ENCODE measurements at regions not wholly inside any gene's neighbourhood (a gene's known extent, or its start where the extent isn't known, plus 50 kb on each side); places are given as distances from the start of the nearest gene placed in this dataset.

GRCh38 chr5:23268136-23268535, 239.3 kb upstream of the PRDM9 start:
- DNase-seq (ENCODE audit: low read depth), result no peak
- no peak overlapping the region for H3K4me3 ChIP-seq (ENCODE audit: low read depth, low read length)

DNA sequence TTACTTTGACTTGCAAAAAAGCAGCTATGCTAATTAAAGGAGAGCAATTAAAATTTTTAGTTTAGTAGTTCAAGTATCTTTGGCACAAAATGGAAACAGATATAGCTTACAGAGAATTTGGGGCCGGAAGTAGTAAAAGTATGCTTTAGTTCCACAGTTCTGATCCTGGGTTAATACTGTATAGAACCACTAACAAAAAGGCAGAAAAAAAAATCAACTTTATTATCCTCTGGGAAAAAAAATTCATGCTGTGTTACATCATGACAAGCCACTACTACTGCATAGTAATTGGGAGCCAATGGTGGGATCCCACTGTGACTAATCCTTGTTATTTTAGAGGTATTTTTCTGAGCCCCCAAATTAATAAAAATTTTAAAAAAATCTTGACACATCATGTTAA, 246.8 kb upstream of the PRDM9 start:
- no peak for DNase-seq (ENCODE audit: low read depth)
- no peak overlapping the region for H3K4me3 ChIP-seq (ENCODE audit: low read depth, low read length)

DNA sequence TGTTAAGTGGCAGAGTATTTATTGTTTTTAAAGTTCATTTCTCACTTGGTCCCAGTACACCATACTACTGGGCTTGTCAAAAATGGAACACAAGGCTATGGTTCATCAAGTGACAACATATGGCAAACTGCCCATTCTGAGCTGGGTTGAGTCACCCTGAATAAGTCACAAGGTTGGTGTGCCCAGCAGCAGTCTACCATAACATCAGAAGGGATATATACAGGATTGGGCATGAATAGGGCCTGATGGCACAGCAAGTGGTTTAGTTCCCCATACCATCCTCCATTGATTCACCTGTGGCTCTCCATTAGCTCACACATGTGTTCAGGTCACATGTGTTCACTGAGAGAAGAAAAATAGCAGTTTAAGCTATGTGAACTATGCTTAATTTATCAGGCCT, 249.8 kb upstream of the PRDM9 start:
- no peak overlapping the region for H3K4me3 ChIP-seq (ENCODE audit: low read depth, low read length)
- no peak for DNase-seq (ENCODE audit: low read depth)

DNA sequence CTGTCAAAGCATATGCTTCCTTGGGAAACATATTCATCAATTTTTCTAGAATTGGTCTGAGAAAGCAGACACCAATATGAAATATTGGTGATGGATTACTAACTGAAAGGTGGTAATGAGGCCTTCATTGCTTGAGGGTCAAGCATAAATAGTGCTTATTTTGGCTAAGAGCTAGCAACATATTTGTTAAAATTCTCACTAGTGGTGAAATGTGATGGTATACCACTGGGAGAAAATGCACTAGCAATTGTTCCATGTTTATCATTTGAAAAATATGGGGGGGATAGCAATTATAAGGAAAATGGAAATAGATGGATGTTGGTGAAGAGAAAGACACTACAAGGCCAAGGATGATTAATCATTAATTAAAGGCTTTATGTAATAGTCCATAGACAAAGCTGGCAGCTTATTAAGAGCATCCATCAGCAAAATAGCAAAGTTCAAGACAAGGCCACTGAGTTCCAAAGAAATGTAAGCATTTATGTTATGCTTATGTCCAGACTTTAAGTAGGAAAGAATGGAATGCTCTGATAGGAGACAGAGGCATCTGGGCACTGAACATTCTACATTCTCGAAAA, 253.7 kb upstream of the PRDM9 start:
- no peak for DNase-seq (ENCODE audit: low read depth)
- H3K4me3 ChIP-seq (ENCODE audit: low read depth, low read length), result no peak overlapping the region

- no peak for DNase-seq (ENCODE audit: low read depth)
- no peak overlapping the region for H3K4me3 ChIP-seq (ENCODE audit: low read depth, low read length)
These were observed 264.5 kb upstream of the PRDM9 start for GRCh38 chr5:23242891-23243290.

DNA sequence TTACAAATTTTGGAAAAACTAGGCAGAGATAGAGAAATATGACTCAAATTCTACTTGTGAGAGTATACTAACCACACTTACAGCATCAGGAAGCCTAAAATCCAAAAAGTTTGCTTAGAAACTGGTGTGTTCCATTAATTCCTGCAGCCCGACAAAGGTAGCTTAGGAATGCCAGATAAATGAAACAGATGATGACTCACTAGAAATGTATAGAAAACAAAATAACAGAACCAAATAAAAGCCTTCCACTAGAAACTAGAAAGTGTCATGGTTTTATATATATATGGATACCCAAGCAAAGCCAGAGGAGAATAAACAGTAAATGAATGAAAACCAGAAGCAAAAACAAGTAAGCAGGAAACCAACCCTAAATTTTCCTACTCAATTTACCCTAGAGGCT, 272.2 kb upstream of the PRDM9 start:
- no peak for DNase-seq (ENCODE audit: low read depth)
- H3K4me3 ChIP-seq (ENCODE audit: low read depth, low read length), result no peak overlapping the region

DNA sequence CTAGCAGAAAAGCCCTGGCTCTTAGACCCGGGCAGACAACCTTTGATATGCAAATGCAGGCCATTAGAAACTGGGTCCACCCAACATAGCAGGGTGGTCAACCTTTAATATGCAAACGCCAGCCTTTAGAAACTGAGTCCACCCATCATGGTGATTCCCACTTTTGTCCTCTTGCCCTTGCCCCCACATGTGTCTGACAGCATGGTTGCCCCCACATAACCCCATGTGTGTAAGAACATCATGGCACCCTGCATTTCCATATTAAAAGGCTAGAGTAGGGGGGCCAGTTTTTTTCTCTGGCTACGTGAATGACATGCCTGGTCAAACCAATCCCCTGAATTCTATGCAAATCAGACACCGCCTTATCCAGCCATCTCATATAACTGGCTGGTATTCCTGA, 273.2 kb upstream of the PRDM9 start:
- DNase-seq (ENCODE audit: low read depth), result no peak
- H3K4me3 ChIP-seq (ENCODE audit: low read depth, low read length), result no peak overlapping the region

- H3K4me3 ChIP-seq (ENCODE audit: low read depth, low read length), result no peak overlapping the region
- DNase-seq (ENCODE audit: low read depth), result peak; percentile 0
These were observed 283.6 kb upstream of the PRDM9 start for GRCh38 chr5:23223846-23224245.

GRCh38 chr5:23221831-23222230, 285.6 kb upstream of the PRDM9 start:
- no peak for DNase-seq (ENCODE audit: low read depth)
- H3K4me3 ChIP-seq (ENCODE audit: low read depth, low read length), result no peak overlapping the region

- H3K4me3 ChIP-seq (ENCODE audit: low read depth, low read length), result no peak overlapping the region
- DNase-seq (ENCODE audit: low read depth), result no peak
These were observed 290.2 kb upstream of the PRDM9 start for GRCh38 chr5:23217159-23217558.

DNA sequence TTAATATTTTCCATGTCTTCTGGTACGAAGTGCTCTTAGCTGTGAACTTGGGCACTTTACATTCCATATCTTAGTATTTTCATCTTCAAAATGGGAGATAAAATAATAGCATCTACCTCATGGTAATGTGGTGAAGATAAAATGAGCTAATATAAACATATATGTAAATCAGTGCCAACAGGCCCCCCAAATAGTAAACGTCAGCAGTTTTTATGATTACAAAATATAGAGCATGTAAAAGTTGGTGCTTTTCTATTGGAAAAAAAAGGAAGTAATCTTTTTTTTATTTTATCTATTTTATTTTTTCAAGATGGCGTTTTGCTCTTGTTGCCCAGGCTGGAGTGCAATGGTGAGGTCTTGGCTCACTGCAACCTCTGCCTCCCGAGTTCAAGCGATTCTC, 291.1 kb upstream of the PRDM9 start:
- H3K4me3 ChIP-seq (ENCODE audit: low read depth, low read length), result no peak overlapping the region
- DNase-seq (ENCODE audit: low read depth), result no peak

DNA sequence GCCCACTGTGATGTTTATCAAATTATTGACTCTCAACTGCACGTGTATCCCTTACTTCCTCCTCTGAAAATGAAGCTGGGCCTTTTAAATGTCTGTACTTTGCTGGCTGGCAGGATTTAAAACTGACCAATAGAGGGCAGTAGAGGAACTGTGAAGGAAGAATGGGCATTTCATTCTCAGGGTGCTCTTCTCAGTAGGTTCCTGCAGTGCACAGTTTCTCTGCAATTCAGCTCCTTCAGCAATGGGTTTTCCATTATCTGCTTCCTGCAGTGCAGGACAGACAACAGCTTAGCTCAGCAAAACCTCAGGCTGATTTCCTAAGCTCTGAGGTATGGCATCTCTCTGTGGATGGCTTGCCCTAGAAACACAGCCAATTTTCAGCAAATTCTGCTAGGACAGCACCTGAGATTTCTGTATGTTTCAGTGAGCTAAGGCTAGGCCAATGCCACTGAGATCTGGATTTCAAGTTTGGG, 298.4 kb upstream of the PRDM9 start:
- no peak for DNase-seq (ENCODE audit: low read depth)

DNA sequence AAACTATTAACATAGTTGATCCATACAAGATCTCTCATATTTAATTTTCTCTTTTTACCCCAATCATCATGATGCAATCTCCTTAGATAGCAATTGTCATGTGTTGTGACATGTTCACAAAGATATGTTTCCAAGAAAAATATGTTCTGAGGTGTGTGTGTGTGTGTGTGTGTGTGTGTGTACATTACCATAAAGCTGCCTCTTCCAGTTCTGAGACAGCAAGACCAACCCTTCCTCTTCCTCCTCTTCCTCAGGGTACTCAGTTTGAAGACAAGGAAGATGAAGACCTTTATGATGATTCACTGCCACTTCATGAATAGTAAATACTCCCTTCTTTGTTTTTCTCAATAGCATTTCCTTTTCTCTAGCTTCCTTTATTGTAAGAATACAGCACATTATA, 303.3 kb upstream of the PRDM9 start:
- DNase-seq (ENCODE audit: low read depth), result no peak
- H3K4me3 ChIP-seq (ENCODE audit: low read depth, low read length), result no peak overlapping the region

More for the DNA sequence above, 298.4 kb upstream of the PRDM9 start:
- H3K4me3 ChIP-seq (ENCODE audit: low read depth, low read length), result no peak overlapping the region

DNA sequence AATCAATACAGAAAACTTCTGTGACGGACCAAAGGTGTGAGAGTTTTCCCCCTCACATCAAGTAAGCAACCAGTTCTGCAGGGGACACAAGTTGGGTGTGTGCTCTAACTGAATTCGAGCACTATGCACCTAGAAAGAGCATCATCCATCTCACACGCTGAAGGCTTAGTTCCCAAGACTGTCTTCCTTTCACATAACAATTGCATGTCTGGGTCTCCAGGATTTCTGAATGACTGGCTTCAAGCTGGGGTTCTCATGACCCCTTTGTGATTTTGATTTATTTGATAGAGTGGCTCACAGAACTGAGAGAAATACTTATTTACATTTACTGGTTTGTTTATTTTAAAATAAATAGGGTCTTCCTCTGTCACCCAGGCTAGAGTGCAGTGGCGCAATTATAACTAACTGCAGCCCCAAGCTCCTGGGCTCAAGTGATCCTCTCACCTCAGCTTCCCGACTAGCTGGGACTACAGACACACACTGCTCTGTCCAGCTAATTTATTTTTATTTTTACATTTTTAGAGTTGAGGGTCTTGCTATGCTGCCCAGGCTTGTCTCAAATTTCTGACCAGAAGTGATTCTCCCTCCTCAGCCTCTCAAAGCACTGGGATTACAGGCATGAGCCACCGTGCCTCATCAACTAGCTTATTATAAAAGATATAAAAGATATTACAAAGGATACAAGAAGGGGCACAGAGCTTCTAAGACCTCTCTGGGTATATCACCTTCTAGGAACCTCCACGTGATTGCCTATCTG, 316.7 kb upstream of the CDH12 start:
- DNase-seq (ENCODE audit: low read depth), result no peak
- H3K4me3 ChIP-seq (ENCODE audit: low read depth, low read length), result no peak overlapping the region

DNA sequence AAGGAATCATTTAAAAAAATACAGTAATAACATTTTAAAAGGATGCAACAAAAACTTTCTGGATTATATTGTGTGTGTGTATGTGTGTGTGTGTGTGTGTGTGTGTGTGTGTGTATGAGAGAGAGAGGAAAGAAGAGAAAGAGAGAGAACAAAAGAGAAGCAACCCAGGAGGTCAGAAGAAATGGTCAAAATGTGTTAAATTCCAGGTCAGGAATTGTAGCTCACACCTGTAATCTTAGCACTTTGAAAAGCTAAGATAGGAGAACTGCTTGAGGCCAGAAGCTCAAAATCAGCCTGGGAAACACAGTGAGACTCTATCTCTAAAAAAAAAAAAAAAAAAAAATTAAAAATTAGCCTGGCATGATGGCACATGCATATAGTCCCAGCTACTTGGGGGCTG, 311.8 kb upstream of the CDH12 start:
- H3K4me3 ChIP-seq (ENCODE audit: low read depth, low read length), result no peak overlapping the region
- DNase-seq (ENCODE audit: low read depth), result no peak

GRCh38 chr5:23158179-23158578, 305.0 kb upstream of the CDH12 start:
- DNase-seq (ENCODE audit: low read depth), result no peak
- no peak overlapping the region for H3K4me3 ChIP-seq (ENCODE audit: low read depth, low read length)

DNA sequence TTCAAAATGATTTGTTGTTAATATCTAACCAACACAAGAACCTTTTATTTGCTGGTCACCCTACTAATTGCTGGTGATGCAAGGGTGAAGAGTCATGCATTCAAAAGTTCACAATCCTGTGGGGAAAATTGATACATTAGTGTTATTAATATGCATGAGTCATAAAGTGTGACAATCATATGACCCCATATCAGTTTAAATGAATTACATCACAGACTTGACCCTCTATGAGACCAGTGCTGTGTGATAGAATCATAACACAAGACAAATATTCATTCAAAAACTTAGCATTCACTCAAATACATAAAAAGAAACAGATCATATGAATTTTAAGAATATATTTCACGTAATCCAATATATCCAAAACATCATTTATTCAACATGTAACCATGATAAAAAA, 304.6 kb upstream of the CDH12 start:
- no peak overlapping the region for H3K4me3 ChIP-seq (ENCODE audit: low read depth, low read length)
- DNase-seq (ENCODE audit: low read depth), result no peak

DNA sequence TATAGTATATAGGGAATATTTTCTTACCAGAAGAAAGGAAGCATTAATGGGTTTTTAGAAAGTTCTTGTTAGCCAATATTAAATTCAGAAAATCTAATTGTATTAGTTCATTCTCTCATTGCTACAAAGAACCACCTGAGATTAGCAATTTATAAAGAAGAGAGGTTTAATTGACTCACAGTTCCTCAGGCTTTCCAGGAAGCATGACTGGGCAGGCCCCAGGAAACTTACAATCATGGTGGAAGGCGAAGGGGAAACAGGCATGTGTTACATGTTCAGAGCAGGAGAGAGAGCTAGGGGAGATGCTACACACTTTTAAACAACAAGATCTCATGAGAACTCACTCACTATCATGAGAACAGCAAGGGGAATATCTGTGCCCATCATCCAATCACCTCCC, 304.0 kb upstream of the CDH12 start:
- DNase-seq (ENCODE audit: low read depth), result no peak
- H3K4me3 ChIP-seq (ENCODE audit: low read depth, low read length), result no peak overlapping the region

- no peak overlapping the region for H3K4me3 ChIP-seq (ENCODE audit: low read depth, low read length)
- no peak for DNase-seq (ENCODE audit: low read depth)
These were observed 294.5 kb upstream of the CDH12 start for GRCh38 chr5:23147625-23148024.

- DNase-seq (ENCODE audit: low read depth), result no peak
- no peak overlapping the region for H3K4me3 ChIP-seq (ENCODE audit: low read depth, low read length)
These were observed 293.0 kb upstream of the CDH12 start for GRCh38 chr5:23146183-23146582.
